ENCODE measurements at regions not wholly inside any gene's neighbourhood (a gene's known extent, or its start where the extent isn't known, plus 50 kb on each side); places are given as distances from the start of the nearest gene placed in this dataset.
"Not testable (repeated sequence)": the region's sequence is repeated elsewhere in the genome, so short reads cannot be mapped to it uniquely, and the experiment has no call there.

- 90 to 95% methylated on average over 2 of the region's 2 CpGs for WGBS, 2 donors
- no peak for ATAC-seq (ENCODE audit: insufficient read depth, low FRiP score)
Measured at GRCh38 chr12:43226151-43226550, 325.9 kb downstream of the ADAMTS20 start.

DNA sequence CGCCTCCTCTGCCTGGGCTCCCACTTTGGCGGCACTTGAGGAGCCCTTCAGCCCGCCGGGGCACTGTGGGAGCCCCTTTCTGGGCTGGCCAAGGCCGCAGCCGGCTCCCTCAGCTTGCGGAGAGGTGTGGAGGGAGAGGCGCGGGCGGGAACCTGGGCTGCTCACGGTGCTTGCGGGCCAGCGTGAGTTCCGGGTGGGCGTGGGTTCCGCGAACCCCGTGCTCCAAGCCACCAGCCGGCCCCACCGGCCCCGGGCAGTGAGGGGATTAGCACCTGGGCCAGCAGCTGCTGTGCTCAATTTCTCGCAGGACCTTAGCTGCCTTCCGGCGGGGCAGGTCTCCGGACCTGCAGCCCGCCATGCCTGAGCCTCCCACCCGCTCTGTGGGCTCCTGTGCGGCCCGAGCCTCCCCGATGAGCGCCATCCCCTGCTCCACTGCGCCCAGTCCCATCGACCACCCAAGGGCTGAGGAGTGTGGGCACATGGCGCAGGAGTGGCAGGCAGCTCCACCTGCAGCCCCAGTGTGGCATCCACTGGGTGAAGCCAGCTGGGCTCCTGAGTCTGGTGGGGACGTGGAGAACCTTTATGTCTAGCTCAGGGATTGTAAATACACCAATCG lies 327.7 kb downstream of the ADAMTS20 start:
- WGBS, 2 donors, result 94 to 97% methylated on average over 34 to 35 of the region's 36 CpGs
- H3K36me3 ChIP-seq (ENCODE audit: control insufficient read depth in 4 of 4, insufficient read depth in 4 of 4, low read length in 4 of 4); ATAC-seq (ENCODE audit: insufficient read depth, low FRiP score); H3K4me3 ChIP-seq; H3K9me3 ChIP-seq (ENCODE audit: control insufficient read depth in 4 of 4, insufficient read depth in 3 of 4, low read length in 3 of 4); DNase-seq; H3K9ac ChIP-seq (ENCODE audit: insufficient read depth in 1 of 2, low read length in 2 of 2); H3K27me3 ChIP-seq (ENCODE audit: control insufficient read depth in 3 of 3, insufficient read depth in 3 of 3, low read length in 2 of 3); H3K4me1 ChIP-seq (ENCODE audit: control insufficient read depth in 5 of 5, insufficient read depth in 5 of 5, low read length in 5 of 5); H3K27ac ChIP-seq (ENCODE audit: low read depth in 1 of 2, low read length in 1 of 2): not testable (repeated sequence)

More at GRCh38 chr12:43226151-43226550, 325.9 kb downstream of the ADAMTS20 start:
- Histone ChIP-seq H3K4me1 (ENCODE audit: control insufficient read depth in 5 of 5, insufficient read depth in 5 of 5, low read length in 5 of 5) (no peaks in the 10 kb centered on the region), H3K27me3 (ENCODE audit: control insufficient read depth in 3 of 3, insufficient read depth in 3 of 3, low read length in 2 of 3) (no peaks in the 10 kb centered on the region), H3K9ac (ENCODE audit: insufficient read depth in 1 of 2, low read length in 2 of 2) (no peak overlapping the region), H3K36me3 (ENCODE audit: control insufficient read depth in 4 of 4, insufficient read depth in 4 of 4, low read length in 4 of 4) (no peaks in the 10 kb centered on the region), H3K4me3 (no peak overlapping the region), H3K9me3 (ENCODE audit: control insufficient read depth in 4 of 4, insufficient read depth in 3 of 4, low read length in 3 of 4) (no peaks in the 10 kb centered on the region), H3K27ac (ENCODE audit: low read depth in 1 of 2, low read length in 1 of 2) (no peak overlapping the region)
- no peak for DNase-seq
- TF ChIP-seq, protein P1, sequence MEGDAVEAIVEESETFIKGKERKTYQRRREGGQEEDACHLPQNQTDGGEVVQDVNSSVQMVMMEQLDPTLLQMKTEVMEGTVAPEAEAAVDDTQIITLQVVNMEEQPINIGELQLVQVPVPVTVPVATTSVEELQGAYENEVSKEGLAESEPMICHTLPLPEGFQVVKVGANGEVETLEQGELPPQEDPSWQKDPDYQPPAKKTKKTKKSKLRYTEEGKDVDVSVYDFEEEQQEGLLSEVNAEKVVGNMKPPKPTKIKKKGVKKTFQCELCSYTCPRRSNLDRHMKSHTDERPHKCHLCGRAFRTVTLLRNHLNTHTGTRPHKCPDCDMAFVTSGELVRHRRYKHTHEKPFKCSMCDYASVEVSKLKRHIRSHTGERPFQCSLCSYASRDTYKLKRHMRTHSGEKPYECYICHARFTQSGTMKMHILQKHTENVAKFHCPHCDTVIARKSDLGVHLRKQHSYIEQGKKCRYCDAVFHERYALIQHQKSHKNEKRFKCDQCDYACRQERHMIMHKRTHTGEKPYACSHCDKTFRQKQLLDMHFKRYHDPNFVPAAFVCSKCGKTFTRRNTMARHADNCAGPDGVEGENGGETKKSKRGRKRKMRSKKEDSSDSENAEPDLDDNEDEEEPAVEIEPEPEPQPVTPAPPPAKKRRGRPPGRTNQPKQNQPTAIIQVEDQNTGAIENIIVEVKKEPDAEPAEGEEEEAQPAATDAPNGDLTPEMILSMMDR (IDR thresholded peaks at IDR 0.05; ENCODE audit: control extremely low read depth, extremely low read depth), result no peak

GRCh38 chr12:43222796-43223195 lies 329.2 kb downstream of the ADAMTS20 start:
- DNase-seq, result no peak
- no peaks in the 10 kb centered on the region for H3K4me1 ChIP-seq (ENCODE audit: control insufficient read depth in 5 of 5, insufficient read depth in 5 of 5, low read length in 5 of 5)
- ATAC-seq (ENCODE audit: insufficient read depth, low FRiP score), result no peak
- WGBS, 2 donors, result 73 to 85% methylated on average over 3 of the region's 3 CpGs
- no peaks in the 10 kb centered on the region for H3K36me3 ChIP-seq (ENCODE audit: control insufficient read depth in 4 of 4, insufficient read depth in 4 of 4, low read length in 4 of 4)
- H3K27me3 ChIP-seq (ENCODE audit: control insufficient read depth in 3 of 3, insufficient read depth in 3 of 3, low read length in 2 of 3), result no peaks in the 10 kb centered on the region
- H3K9ac ChIP-seq (ENCODE audit: insufficient read depth in 1 of 2, low read length in 2 of 2), result no peak overlapping the region
- no peak overlapping the region for H3K27ac ChIP-seq (ENCODE audit: low read depth in 1 of 2, low read length in 1 of 2)
- H3K9me3 ChIP-seq (ENCODE audit: control insufficient read depth in 4 of 4, insufficient read depth in 3 of 4, low read length in 3 of 4), result no peaks in the 10 kb centered on the region
- no peak overlapping the region for H3K4me3 ChIP-seq
- TF ChIP-seq, protein P1 (IDR thresholded peaks at IDR 0.05; ENCODE audit: control extremely low read depth, extremely low read depth), result no peak

DNA sequence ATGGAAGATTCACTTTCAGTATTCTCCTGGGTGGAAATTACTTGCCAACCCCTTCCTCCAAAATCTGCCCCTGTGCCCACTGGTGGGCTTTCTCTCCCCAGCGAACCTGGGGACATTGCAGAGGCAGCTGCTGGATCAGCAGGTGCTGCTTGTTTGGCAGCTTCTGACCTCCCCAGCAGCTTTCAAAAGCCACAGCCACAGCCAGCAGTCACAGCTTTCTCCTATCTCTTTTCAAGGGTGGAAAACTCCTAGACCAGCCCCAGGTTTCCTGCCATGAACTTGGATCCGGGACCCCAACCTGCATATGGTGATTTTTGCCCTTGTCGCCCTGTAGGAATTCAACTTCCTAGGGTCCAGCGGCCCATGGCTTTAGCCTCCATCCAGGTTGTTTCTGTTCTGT lies 330.8 kb downstream of the ADAMTS20 start:
- H3K9me3 ChIP-seq (ENCODE audit: control insufficient read depth in 4 of 4, insufficient read depth in 3 of 4, low read length in 3 of 4), result no peaks in the 10 kb centered on the region
- 93 to 94% methylated on average over 4 of the region's 4 CpGs for WGBS, 2 donors
- no peaks in the 10 kb centered on the region for H3K27me3 ChIP-seq (ENCODE audit: control insufficient read depth in 3 of 3, insufficient read depth in 3 of 3, low read length in 2 of 3)
- no peak for ATAC-seq (ENCODE audit: insufficient read depth, low FRiP score)
- DNase-seq, result no peak
- H3K4me3 ChIP-seq, result no peak overlapping the region
- no peak overlapping the region for H3K9ac ChIP-seq (ENCODE audit: insufficient read depth in 1 of 2, low read length in 2 of 2)
- TF ChIP-seq, protein P1 (IDR thresholded peaks at IDR 0.05; ENCODE audit: control extremely low read depth, extremely low read depth), result no peak
- H3K36me3 ChIP-seq (ENCODE audit: control insufficient read depth in 4 of 4, insufficient read depth in 4 of 4, low read length in 4 of 4), result no peaks in the 10 kb centered on the region
- H3K4me1 ChIP-seq (ENCODE audit: control insufficient read depth in 5 of 5, insufficient read depth in 5 of 5, low read length in 5 of 5), result peaks cover 0 to 5% (median 0%) of the 10 kb centered on the region in 5 donors
- no peak overlapping the region for H3K27ac ChIP-seq (ENCODE audit: low read depth in 1 of 2, low read length in 1 of 2)

All from lung (tissue), 11 donors.